PC-3 (cell line): ENCODE measurements at regions not wholly inside any gene's neighbourhood (a gene's known extent, or its start where the extent isn't known, plus 50 kb on each side); places are given as distances from the start of the nearest gene placed in this dataset.
A peak's percentile ranks its signal among the peaks of the same experiment; 100 is the strongest.

ENCODE experiments used
- ATAC-seq: fragments of 200-7000 bp; cut with Tn5 transposase; 2 replicates; pipeline ENCODE4 v1.9.1; 2020; ENCODE audit warnings: mild to moderate bottlenecking, moderate library complexity
- BruUV-seq: library from RNA; stranded (reverse); fragments of 400-500 nt; replicated peaks from 2 replicates; lab custom pipeline; 2021; lab: Mats Ljungman, UMichigan
- CTCF ChIA-PET: fragments of 300-600 bp; sonication (Branson Sonifier 250); formaldehyde crosslinking; loops from one replicate; lab custom pipeline; 2022; ENCODE audit warnings: antibody characterized with exemption; lab: Charles Lee
- POLR2A ChIA-PET: fragments of 300-600 bp; sonication (Branson Sonifier 250); formaldehyde crosslinking; loops from one replicate; lab custom pipeline; 2022; ENCODE audit warnings: antibody characterized with exemption; ENCODE audit not compliant: unreplicated experiment; lab: Charles Lee
- DNase-seq: peaks from one replicate; pipeline ENCODE4 v3.0.0-alpha.2; 2015
- H2AFZ ChIP-seq: fragments of 300-600 bp; sonication (generic); 2 replicates; pipeline ENCODE4 v1.6.0; 2016; ENCODE audit warnings: antibody characterized with exemption, low read length
- H3F3A ChIP-seq: fragments of 300-600 bp; sonication (generic); one replicate; pipeline ENCODE4 v1.6.0; 2017; ENCODE audit warnings: antibody characterized with exemption, low read length, control low read depth, mild to moderate bottlenecking; ENCODE audit not compliant: unreplicated experiment
- H3K27ac ChIP-seq: fragments of 300-600 bp; sonication (generic); 2 replicates; pipeline ENCODE4 v1.5.1; 2016; ENCODE audit warnings: mild to moderate bottlenecking, low read length
- H3K27me3 ChIP-seq: fragments of 300-600 bp; sonication (generic); 2 replicates; pipeline ENCODE4 v1.6.1; 2016; ENCODE audit warnings: low read length, mixed read lengths
- H3K36me3 ChIP-seq: fragments of 300-600 bp; sonication (generic); 2 replicates; pipeline ENCODE4 v1.6.1; 2016; ENCODE audit warnings: low read depth, mixed run types, low read length, mixed read lengths
- H3K4me1 ChIP-seq: fragments of 300-600 bp; sonication (generic); 2 replicates; pipeline ENCODE4 v1.5.1; 2016; ENCODE audit warnings: low read length; ENCODE audit not compliant: insufficient read depth
- H3K4me2 ChIP-seq: fragments of 300-600 bp; sonication (generic); 2 replicates; pipeline ENCODE4 v1.6.0; 2016; ENCODE audit warnings: low read length
- H3K4me3 ChIP-seq: fragments of 300-600 bp; sonication (generic); 2 replicates; pipeline ENCODE4 v1.5.1; 2016; ENCODE audit warnings: mild to moderate bottlenecking, low read length, mixed read lengths
- H3K79me2 ChIP-seq: fragments of 300-600 bp; sonication (generic); 2 replicates; pipeline ENCODE4 v1.6.1; 2017; ENCODE audit warnings: low read length, mixed read lengths
- H3K9ac ChIP-seq: fragments of 300-600 bp; sonication (generic); 2 replicates; pipeline ENCODE4 v1.6.0; 2016; ENCODE audit warnings: mild to moderate bottlenecking, low read length
- H3K9me2 ChIP-seq: fragments of 300-600 bp; sonication (generic); replicated peaks from 2 replicates; pipeline ENCODE4 v1.6.1; 2016; ENCODE audit warnings: mixed run types, low read length, mixed read lengths
- H3K9me3 ChIP-seq: fragments of 300-600 bp; sonication (generic); 2 replicates; pipeline ENCODE4 v1.6.1; 2016; ENCODE audit warnings: low read length, mixed read lengths
- H4K20me1 ChIP-seq: fragments of 300-600 bp; sonication (generic); 2 replicates; pipeline ENCODE4 v1.6.1; 2016; ENCODE audit warnings: low read length, mixed read lengths
- CTCF ChIP-seq: fragments of 300-600 bp; sonication (generic); conservative IDR thresholded peaks from 2 replicates; pipeline ENCODE4 v1.5.1; 2017; ENCODE audit warnings: antibody characterized with exemption, low read depth, mild to moderate bottlenecking, low read length
- EZH2 ChIP-seq: fragments of 300-600 bp; sonication (generic); IDR thresholded peaks from one replicate; pipeline ENCODE4 v1.6.1; 2017; ENCODE audit warnings: antibody characterized with exemption, mild to moderate bottlenecking, low read length; ENCODE audit not compliant: unreplicated experiment
- EZH2phosphoT487 ChIP-seq: fragments of 300-600 bp; sonication (generic); IDR thresholded peaks from 2 replicates; pipeline ENCODE4 v1.6.1; 2018; ENCODE audit warnings: mild to moderate bottlenecking, antibody characterized with exemption, low read length, borderline replicate concordance
- intact Hi-C: fragments of 100-400 bp; cut with micrococcal nuclease; formaldehyde crosslinking; loops from 2 replicates; pipeline ENCODE4 v1.9.0; 2023

GRCh38 chr1:229101011-229101871 lies 169.7 kb upstream of the RAB4A start:
- Histone ChIP-seq H3K4me1 (no peaks in the 10 kb centered on the region), H2AFZ (no peak overlapping the region), H3K9ac (no peak overlapping the region), H3K9me2 (no peaks in the 10 kb centered on the region), H3K27ac (no peak overlapping the region), H3F3A (no peaks in the 10 kb centered on the region), H4K20me1 (no peaks in the 10 kb centered on the region), H3K9me3 (no peaks in the 10 kb centered on the region), H3K4me3 (no peak overlapping the region), H3K79me2 (no peaks in the 10 kb centered on the region), H3K27me3 (peaks cover 79% of the 10 kb centered on the region), H3K36me3 (no peaks in the 10 kb centered on the region), H3K4me2 (no peak overlapping the region)
- no peak for DNase-seq
- TF ChIP-seq EZH2phosphoT487: no peak
- TF ChIP-seq EZH2: no peak
- TF ChIP-seq CTCF: no peak
- POLR2A ChIA-PET: interaction anchor here (0.6 kb wide), 1 partner anchor 121 kb away, joined by 4 read pairs; no protein-coding TSS in a partner anchor
- CTCF ChIA-PET: interaction anchor here (0.7 kb wide), 1 partner anchor 297 kb away, joined by 4 read pairs; no protein-coding TSS in a partner anchor
- intact Hi-C loops: no loop called here
- no peak for ATAC-seq
- no TSS peak for BruUV-seq

GRCh38 chr1:229102741-229103391 lies 168.0 kb upstream of the RAB4A start:
- POLR2A ChIA-PET: no interaction called here
- Histone ChIP-seq H2AFZ (no peak overlapping the region), H3K36me3 (no peaks in the 10 kb centered on the region), H3K27me3 (peaks cover 88% of the 10 kb centered on the region), H3K9ac (no peak overlapping the region), H4K20me1 (no peaks in the 10 kb centered on the region), H3K9me3 (no peaks in the 10 kb centered on the region), H3F3A (no peaks in the 10 kb centered on the region), H3K4me3 (no peak overlapping the region), H3K9me2 (no peaks in the 10 kb centered on the region), H3K4me1 (no peaks in the 10 kb centered on the region), H3K27ac (no peak overlapping the region), H3K4me2 (no peak overlapping the region), H3K79me2 (no peaks in the 10 kb centered on the region)
- TF ChIP-seq EZH2phosphoT487 (no peak), CTCF (peak; percentile 28; the same call in 1 of the 2 replicates)
- ATAC-seq (no peak), DNase-seq (no peak)
- no TSS peak for BruUV-seq
- CTCF ChIA-PET: no interaction called here
- intact Hi-C loops: no loop called here

GRCh38 chr1:229104654-229105053 lies 166.3 kb upstream of the RAB4A start:
- ATAC-seq: no peak
- Histone ChIP-seq H3K36me3 (no peaks in the 10 kb centered on the region), H3K4me3 (no peak overlapping the region), H3K9ac (no peak overlapping the region), H3K79me2 (no peaks in the 10 kb centered on the region), H3K27ac (no peak overlapping the region), H3K4me1 (no peaks in the 10 kb centered on the region), H2AFZ (no peak overlapping the region), H3K9me2 (no peaks in the 10 kb centered on the region), H4K20me1 (no peaks in the 10 kb centered on the region), H3K27me3 (peaks cover 73% of the 10 kb centered on the region), H3K4me2 (no peak overlapping the region), H3F3A (no peaks in the 10 kb centered on the region), H3K9me3 (no peaks in the 10 kb centered on the region)
- TF ChIP-seq EZH2phosphoT487: no peak
- TF ChIP-seq EZH2: no peak
- no peak for TF ChIP-seq CTCF
- POLR2A ChIA-PET: no interaction called here
- CTCF ChIA-PET: no interaction called here
- DNase-seq: no peak
- intact Hi-C loops: no loop called here
- no TSS peak for BruUV-seq
